IMR-90 (cell line): ENCODE measurements at regions not wholly inside any gene's neighbourhood (a gene's known extent, or its start where the extent isn't known, plus 50 kb on each side); places are given as distances from the start of the nearest gene placed in this dataset.

ENCODE experiments used
- ATAC-seq: fragments of 200-7000 bp; cut with Tn5 transposase; 2 replicates; pipeline ENCODE4 v1.9.1; 2020; ENCODE audit warnings: low read depth, mild to moderate bottlenecking, moderate library complexity
- BruUV-seq: library from RNA; stranded (reverse); fragments of 400-500 nt; replicated peaks from 2 replicates; lab custom pipeline; 2021; lab: Mats Ljungman, UMichigan
- CTCF ChIA-PET: fragments of 300-600 bp; formaldehyde crosslinking; extraction: SDS; loops from one replicate; lab custom pipeline; 2021; ENCODE audit warnings: antibody characterized with exemption; lab: Yijun Ruan, JAX
- POLR2A ChIA-PET: fragments of 300-600 bp; sonication (Branson Sonifier 250); formaldehyde crosslinking; loops from one replicate; lab custom pipeline; 2022; ENCODE audit warnings: antibody characterized with exemption; ENCODE audit not compliant: unreplicated experiment; lab: Charles Lee
- DNase-seq: peaks from one replicate; pipeline ENCODE4 v3.0.0; 2013
- H2AFZ ChIP-seq: replicated peaks from 2 replicates; pipeline ENCODE3; 2013; ENCODE audit warnings: low read length, mild to moderate bottlenecking; ENCODE audit not compliant: poor library complexity
- H2AK5ac ChIP-seq: 2 replicates; pipeline ENCODE4 v1.6.1; 2013; ENCODE audit warnings: low read depth, low read length, inconsistent platforms
- H2AK9ac ChIP-seq: replicated peaks from 2 replicates; pipeline ENCODE3; 2013; ENCODE audit warnings: mild to moderate bottlenecking, low read depth, low read length, moderate library complexity; ENCODE audit not compliant: poor library complexity
- H2BK120ac ChIP-seq: 2 replicates; pipeline ENCODE4 v1.6.1; 2013; ENCODE audit warnings: low read depth, low read length, inconsistent platforms
- H2BK15ac ChIP-seq: 3 replicates; pipeline ENCODE4 v1.6.1; 2013; ENCODE audit warnings: low read depth, low read length, inconsistent platforms
- H2BK20ac ChIP-seq: 2 replicates; pipeline ENCODE4 v1.6.1; 2013; ENCODE audit warnings: low read depth, mild to moderate bottlenecking, inconsistent platforms, low read length, moderate library complexity
- H2BK5ac ChIP-seq: 2 replicates; pipeline ENCODE4 v1.6.1; 2013; ENCODE audit warnings: mild to moderate bottlenecking, low read depth, low read length, inconsistent platforms; ENCODE audit not compliant: poor library complexity, severe bottlenecking
- H3K14ac ChIP-seq: replicated peaks from 2 replicates; pipeline ENCODE4 v1.6.1; 2013; ENCODE audit warnings: low read depth, low read length, inconsistent platforms
- H3K18ac ChIP-seq: 2 replicates; pipeline ENCODE4 v1.6.1; 2013; ENCODE audit warnings: low read depth, low read length, control low read depth
- H3K23ac ChIP-seq: 2 replicates; pipeline ENCODE4 v1.6.1; 2013; ENCODE audit warnings: low read depth, low read length, inconsistent platforms
- H3K27ac ChIP-seq: 2 replicates; pipeline ENCODE4 v1.5.1; 2013; ENCODE audit warnings: mild to moderate bottlenecking, control low read depth, low read length; ENCODE audit not compliant: insufficient read depth
- H3K27me3 ChIP-seq: 2 replicates; pipeline ENCODE4 v1.6.1; 2013; ENCODE audit warnings: low read length; ENCODE audit not compliant: control insufficient read depth, insufficient read depth
- H3K36me3 ChIP-seq: 2 replicates; pipeline ENCODE4 v1.6.1; 2013; ENCODE audit warnings: low read length, mixed read lengths; ENCODE audit not compliant: control insufficient read depth, insufficient read depth
- H3K4ac ChIP-seq: 2 replicates; pipeline ENCODE4 v1.6.1; 2013; ENCODE audit warnings: low read depth, low read length, inconsistent platforms
- H3K4me1 ChIP-seq: 2 replicates; pipeline ENCODE4 v1.6.1; 2013; ENCODE audit warnings: low read length, mixed read lengths; ENCODE audit not compliant: control insufficient read depth, insufficient read depth
- H3K4me2 ChIP-seq: 2 replicates; pipeline ENCODE4 v1.6.1; 2013; ENCODE audit warnings: low read depth, mild to moderate bottlenecking, control low read depth, low read length, moderate library complexity
- H3K4me3 ChIP-seq: 2 replicates; pipeline ENCODE4 v1.5.1; 2013; ENCODE audit warnings: low read depth, mild to moderate bottlenecking, control low read depth, low read length, moderate library complexity; ENCODE audit not compliant: insufficient read depth
- H3K56ac ChIP-seq: 2 replicates; pipeline ENCODE4 v1.6.1; 2013; ENCODE audit warnings: low read length, inconsistent platforms; ENCODE audit not compliant: insufficient read depth; ENCODE audit errors: extremely low read depth
- H3K79me1 ChIP-seq, 2 experiments: 2 replicates each; pipeline ENCODE4 v1.6.1; 2013; ENCODE audit warnings: low read length in 2 of 2, inconsistent platforms in 1 of 2, low read depth in 1 of 2
- H3K9ac ChIP-seq: 2 replicates; pipeline ENCODE4 v1.6.1; 2013; ENCODE audit warnings: low read depth, low read length, control low read depth
- H3K9me1 ChIP-seq: 2 replicates; pipeline ENCODE4 v1.6.1; 2013; ENCODE audit warnings: low read length, inconsistent platforms; ENCODE audit not compliant: insufficient read depth
- H3K9me3 ChIP-seq: 2 replicates; pipeline ENCODE4 v1.6.1; 2013; ENCODE audit warnings: low read length; ENCODE audit not compliant: control insufficient read depth, insufficient read depth
- H4K20me1 ChIP-seq: 2 replicates; pipeline ENCODE4 v1.6.1; 2013; ENCODE audit warnings: low read length, inconsistent platforms; ENCODE audit not compliant: insufficient read depth
- H4K5ac ChIP-seq: 2 replicates; pipeline ENCODE4 v1.6.1; 2013; ENCODE audit warnings: mild to moderate bottlenecking, low read depth, low read length, control low read depth
- H4K8ac ChIP-seq, 2 experiments: 2 replicates each; pipeline ENCODE4 v1.6.1; 2013; ENCODE audit warnings: low read depth in 2 of 2, low read length in 2 of 2, control low read depth in 1 of 2, inconsistent platforms in 1 of 2
- H4K91ac ChIP-seq: 2 replicates; pipeline ENCODE4 v1.6.1; 2013; ENCODE audit warnings: low read depth, low read length, inconsistent platforms; ENCODE audit not compliant: insufficient read depth
- BHLHE40 ChIP-seq: fragments of 150-350 bp; IDR thresholded peaks from 2 replicates; pipeline ENCODE4 v1.6.1; 2016; ENCODE audit warnings: mild to moderate bottlenecking, low read depth, low read length
- CEBPB ChIP-seq: IDR thresholded peaks from 2 replicates; pipeline ENCODE4 v1.6.1; 2012; ENCODE audit warnings: low read depth, low read length, improper control_type of control experiment
- CHD1 ChIP-seq: IDR thresholded peaks from 2 replicates; pipeline ENCODE4 v1.6.1; 2012; ENCODE audit warnings: low read depth, low read length, improper control_type of control experiment
- ELK1 ChIP-seq: fragments of 150-350 bp; IDR thresholded peaks from 2 replicates; pipeline ENCODE4 v1.6.1; 2016; ENCODE audit warnings: low read depth, mild to moderate bottlenecking, low read length, moderate library complexity, borderline replicate concordance
- FOS ChIP-seq: fragments of 150-350 bp; IDR thresholded peaks from 2 replicates; pipeline ENCODE4 v1.6.1; 2016; ENCODE audit warnings: low read depth, low read length
- MAZ ChIP-seq: IDR thresholded peaks from 2 replicates; pipeline ENCODE4 v1.6.1; 2012; ENCODE audit warnings: low read depth, mild to moderate bottlenecking, low read length, improper control_type of control experiment, moderate library complexity, borderline replicate concordance
- MXI1 ChIP-seq: IDR thresholded peaks from 2 replicates; pipeline ENCODE4 v1.6.1; 2012; ENCODE audit warnings: low read depth, mild to moderate bottlenecking, low read length, moderate library complexity, borderline replicate concordance
- NFE2L2 ChIP-seq: fragments of 150-350 bp; IDR thresholded peaks from 2 replicates; pipeline ENCODE4 v1.6.1; 2016; ENCODE audit warnings: low read depth, mild to moderate bottlenecking, low read length
- POLR2A ChIP-seq: IDR thresholded peaks from 2 replicates; pipeline ENCODE4 v1.6.1; 2012; ENCODE audit warnings: mild to moderate bottlenecking, low read depth, low read length
- RAD21 ChIP-seq: IDR thresholded peaks from 2 replicates; pipeline ENCODE4 v1.6.1; 2012; ENCODE audit warnings: low read length, improper control_type of control experiment
- RCOR1 ChIP-seq: IDR thresholded peaks from 2 replicates; pipeline ENCODE4 v1.6.1; 2012; ENCODE audit warnings: mild to moderate bottlenecking, low read length, improper control_type of control experiment; ENCODE audit not compliant: insufficient replicate concordance
- RFX5 ChIP-seq: IDR thresholded peaks from 2 replicates; pipeline ENCODE4 v1.8.0; 2012; ENCODE audit warnings: low read depth, mild to moderate bottlenecking, low read length, moderate library complexity
- SMC3 ChIP-seq: fragments of 150-350 bp; IDR thresholded peaks from 2 replicates; pipeline ENCODE4 v1.6.1; 2016; ENCODE audit warnings: low read depth, mild to moderate bottlenecking, antibody characterized with exemption, low read length, moderate library complexity
- WGBS, 2 experiments: methylation state at CpG; one replicate each; pipeline versions ENCODE4 v1.1.5 to v1.1.7; 2013; ENCODE audit warnings: missing lambda C conversion rate in 2 of 2; ENCODE audit not compliant: insufficient read length in 1 of 2; ENCODE audit errors: extremely low coverage in 2 of 2; 5-methylcytosine and 5-hydroxymethylcytosine counted together
- dilution Hi-C: fragments of 300-500 bp; cut with HindIII; formaldehyde crosslinking; loops from one replicate; pipeline ENCODE4 v1.14.3; 2018; ENCODE audit warnings: low sequenced_read_pairs; ENCODE audit not compliant: unreplicated experiment
- in situ Hi-C: fragments of 300-500 bp; cut with MboI; formaldehyde crosslinking; loops from 3 replicates; pipeline ENCODE4 v1.14.3; 2019; ENCODE audit warnings: low sequenced_read_pairs, inconsistent platforms, mixed read lengths
- intact Hi-C: fragments of 100-400 bp; cut with micrococcal nuclease; formaldehyde crosslinking; loops from 2 replicates; pipeline ENCODE4 v1.10.0; 2022
- TF ChIP-seq, protein P1 (sequence below): fragments of 150-350 bp; IDR thresholded peaks from 2 replicates; pipeline ENCODE4 v1.6.1; 2017; ENCODE audit warnings: mild to moderate bottlenecking, antibody characterized with exemption, low read length, low read depth
- TF ChIP-seq, protein P2 (sequence below): conservative IDR thresholded peaks from 2 replicates; pipeline ENCODE4 v1.5.1; 2012; ENCODE audit warnings: mild to moderate bottlenecking, low read depth, low read length, improper control_type of control experiment

GRCh38 chr12:53830631-53831030 lies 78.9 kb upstream of the CISTR start:
- intact Hi-C loops (no loop called here), dilution Hi-C loops (no loop called here), in situ Hi-C loops (no loop called here)
- Histone ChIP-seq H4K8ac (no peak overlapping the region), H3K4me2 (no peak overlapping the region), H3K27me3 (peaks cover 29% of the 10 kb centered on the region), H4K5ac (no peak overlapping the region), H2BK15ac (no peak overlapping the region), H3K9ac (no peak overlapping the region), H3K56ac (no peak overlapping the region), H3K9me1 (no peaks in the 10 kb centered on the region), H4K20me1 (no peaks in the 10 kb centered on the region), H2AK5ac (no peak overlapping the region), H3K18ac (no peak overlapping the region), H3K4me3 (no peak overlapping the region), H3K79me1 (no peaks in the 10 kb centered on the region), H2AK9ac (no peak overlapping the region), H2BK120ac (no peak overlapping the region), H3K4me1 (no peaks in the 10 kb centered on the region), H3K4ac (no peak overlapping the region), H2AFZ (no peak overlapping the region), H2BK20ac (no peak overlapping the region), H4K91ac (no peak overlapping the region), H3K14ac (no peak overlapping the region), H3K27ac (no peak overlapping the region), H2BK5ac (no peak overlapping the region), H3K36me3 (no peaks in the 10 kb centered on the region), H3K23ac (no peak overlapping the region), H3K9me3 (no peaks in the 10 kb centered on the region)
- CTCF ChIA-PET: interaction anchor here (0.6 kb wide), 1 partner anchor 424 kb away, joined by 3 read pairs; no protein-coding TSS in a partner anchor
- no CpG with 5 or more reads among the region's 5 CpGs for WGBS, 2 experiments
- BruUV-seq: no TSS peak
- POLR2A ChIA-PET: no interaction called here
- TF ChIP-seq RCOR1 (no peak), SMC3 (no peak), FOS (no peak), CHD1 (no peak), POLR2A (no peak), CEBPB (no peak), NFE2L2 (no peak), ELK1 (no peak), RAD21 (no peak), BHLHE40 (no peak), MAZ (no peak), MXI1 (no peak), RFX5 (no peak)
- TF ChIP-seq, protein P1, sequence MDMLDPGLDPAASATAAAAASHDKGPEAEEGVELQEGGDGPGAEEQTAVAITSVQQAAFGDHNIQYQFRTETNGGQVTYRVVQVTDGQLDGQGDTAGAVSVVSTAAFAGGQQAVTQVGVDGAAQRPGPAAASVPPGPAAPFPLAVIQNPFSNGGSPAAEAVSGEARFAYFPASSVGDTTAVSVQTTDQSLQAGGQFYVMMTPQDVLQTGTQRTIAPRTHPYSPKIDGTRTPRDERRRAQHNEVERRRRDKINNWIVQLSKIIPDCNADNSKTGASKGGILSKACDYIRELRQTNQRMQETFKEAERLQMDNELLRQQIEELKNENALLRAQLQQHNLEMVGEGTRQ: no peak
- TF ChIP-seq, protein P2, sequence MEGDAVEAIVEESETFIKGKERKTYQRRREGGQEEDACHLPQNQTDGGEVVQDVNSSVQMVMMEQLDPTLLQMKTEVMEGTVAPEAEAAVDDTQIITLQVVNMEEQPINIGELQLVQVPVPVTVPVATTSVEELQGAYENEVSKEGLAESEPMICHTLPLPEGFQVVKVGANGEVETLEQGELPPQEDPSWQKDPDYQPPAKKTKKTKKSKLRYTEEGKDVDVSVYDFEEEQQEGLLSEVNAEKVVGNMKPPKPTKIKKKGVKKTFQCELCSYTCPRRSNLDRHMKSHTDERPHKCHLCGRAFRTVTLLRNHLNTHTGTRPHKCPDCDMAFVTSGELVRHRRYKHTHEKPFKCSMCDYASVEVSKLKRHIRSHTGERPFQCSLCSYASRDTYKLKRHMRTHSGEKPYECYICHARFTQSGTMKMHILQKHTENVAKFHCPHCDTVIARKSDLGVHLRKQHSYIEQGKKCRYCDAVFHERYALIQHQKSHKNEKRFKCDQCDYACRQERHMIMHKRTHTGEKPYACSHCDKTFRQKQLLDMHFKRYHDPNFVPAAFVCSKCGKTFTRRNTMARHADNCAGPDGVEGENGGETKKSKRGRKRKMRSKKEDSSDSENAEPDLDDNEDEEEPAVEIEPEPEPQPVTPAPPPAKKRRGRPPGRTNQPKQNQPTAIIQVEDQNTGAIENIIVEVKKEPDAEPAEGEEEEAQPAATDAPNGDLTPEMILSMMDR: no peak
- ATAC-seq: no peak
- no peak for DNase-seq
